Ureter (tissue), 1 donor: ENCODE measurements at regions not wholly inside any gene's neighbourhood (a gene's known extent, or its start where the extent isn't known, plus 50 kb on each side); places are given as distances from the start of the nearest gene placed in this dataset.
A peak's percentile ranks its signal among the peaks of the same experiment; 100 is the strongest.

ENCODE experiments used
- DNase-seq: peaks from one replicate; pipeline ENCODE4 v3.0.0-alpha.2; 2020; ENCODE audit warnings: low spot score
- donor health status: DM: yes; HTN: yes; CAD: no.

GRCh38 chr2:71891719-71892422, 255.8 kb downstream of the CYP26B1 start:
- no peak for DNase-seq

GRCh38 chr2:71891155-71891554, 256.5 kb downstream of the CYP26B1 start:
- DNase-seq, result no peak

DNA sequence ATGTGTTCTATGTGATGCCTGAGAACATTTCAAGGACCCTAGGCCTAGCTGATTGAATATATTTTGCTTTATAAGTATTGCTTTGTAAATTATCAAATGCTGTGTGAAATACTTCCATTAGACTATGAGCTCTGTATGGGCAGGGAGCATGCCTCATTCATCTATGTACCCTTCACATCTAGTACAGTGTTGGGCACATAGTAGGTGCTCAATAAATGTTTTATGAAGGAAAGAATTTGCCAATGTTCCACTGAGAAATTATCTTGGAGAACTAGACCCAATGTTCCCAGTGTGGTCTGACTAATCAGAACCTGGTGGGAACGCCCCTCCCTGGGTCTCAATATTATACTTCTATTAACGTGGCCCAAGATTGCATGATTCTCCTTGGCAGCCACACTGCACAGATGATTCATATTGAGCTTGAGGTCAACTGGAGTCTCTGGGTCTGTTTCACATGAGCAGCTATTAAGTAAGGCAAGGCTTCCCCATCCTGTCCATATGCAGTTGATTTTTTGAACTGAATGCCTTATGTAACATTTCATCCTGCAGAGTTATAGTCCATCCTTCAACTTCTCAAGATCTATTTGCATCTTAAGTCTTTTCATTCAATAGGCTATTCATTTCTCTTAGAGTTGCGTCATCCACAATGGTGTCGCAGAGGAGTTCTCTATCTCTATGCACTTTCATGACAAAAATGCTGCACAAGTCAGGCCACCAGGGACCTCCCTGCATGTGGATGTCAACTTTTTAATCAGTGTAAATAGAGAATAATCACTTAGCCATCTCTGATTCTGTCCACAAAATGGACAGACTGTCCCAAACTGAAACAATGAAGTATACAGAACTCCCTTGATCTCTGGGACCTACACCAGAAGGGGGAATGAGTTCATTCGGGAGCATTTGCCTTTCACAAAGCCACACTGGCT, 257.6 kb downstream of the CYP26B1 start:
- DNase-seq, result no peak

DNA sequence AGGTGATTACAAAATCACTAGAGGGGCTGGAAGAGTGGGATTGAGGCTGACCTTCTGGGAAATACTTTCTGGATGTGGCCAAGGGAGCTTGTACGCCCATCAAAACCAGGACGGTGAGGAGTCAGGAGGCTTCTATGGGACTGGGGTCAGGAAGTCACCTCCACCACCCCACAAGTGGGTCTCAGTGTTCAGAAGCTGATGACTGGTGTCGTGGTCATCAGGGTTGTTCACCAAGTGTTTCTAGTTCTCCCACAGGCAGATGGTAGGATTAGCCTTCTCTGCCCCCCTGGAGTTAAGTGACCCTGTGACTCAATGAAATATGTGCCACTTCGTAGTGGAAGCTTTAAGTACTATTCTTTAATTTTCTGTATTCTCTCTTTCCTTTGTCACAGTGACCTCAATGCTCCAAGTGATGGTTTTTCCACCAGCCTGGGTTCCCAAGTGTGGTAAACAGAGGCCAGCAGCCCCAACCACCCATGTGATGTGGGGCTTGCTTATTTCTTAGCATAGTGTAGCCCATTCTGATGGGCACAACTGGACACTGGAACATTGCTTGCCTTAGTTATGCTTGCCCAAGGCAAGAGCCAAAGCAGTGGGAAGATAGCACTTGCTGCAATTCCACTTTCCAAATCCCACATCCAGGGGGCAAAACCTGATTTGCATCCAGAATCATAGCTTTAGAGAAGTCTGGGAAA, 258.8 kb downstream of the CYP26B1 start:
- no peak for DNase-seq

GRCh38 chr2:71887196-71887595, 260.5 kb downstream of the CYP26B1 start:
- DNase-seq, result no peak

DNA sequence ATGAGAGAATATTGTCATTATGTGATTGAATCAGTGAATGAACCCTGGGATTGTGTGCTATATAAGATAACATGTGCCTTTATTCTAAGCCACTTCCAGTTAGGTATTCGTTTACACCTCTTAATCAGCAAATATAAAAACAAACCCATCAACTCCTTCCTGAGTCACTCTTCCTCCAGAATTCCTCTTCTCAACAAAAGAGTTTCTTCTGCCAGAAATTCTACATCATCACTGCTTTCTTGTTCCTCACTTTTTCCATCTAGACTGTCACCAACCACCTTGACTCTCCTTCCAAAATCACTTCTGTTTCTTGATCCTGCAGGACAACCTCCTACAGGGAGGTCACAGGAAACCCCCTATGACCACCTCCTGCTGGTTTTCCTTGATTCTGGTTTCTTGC, 261.4 kb downstream of the CYP26B1 start:
- DNase-seq, result no peak

- DNase-seq, result peak; percentile 42
Measured at GRCh38 chr2:71884303-71885042, 263.2 kb downstream of the CYP26B1 start.

DNA sequence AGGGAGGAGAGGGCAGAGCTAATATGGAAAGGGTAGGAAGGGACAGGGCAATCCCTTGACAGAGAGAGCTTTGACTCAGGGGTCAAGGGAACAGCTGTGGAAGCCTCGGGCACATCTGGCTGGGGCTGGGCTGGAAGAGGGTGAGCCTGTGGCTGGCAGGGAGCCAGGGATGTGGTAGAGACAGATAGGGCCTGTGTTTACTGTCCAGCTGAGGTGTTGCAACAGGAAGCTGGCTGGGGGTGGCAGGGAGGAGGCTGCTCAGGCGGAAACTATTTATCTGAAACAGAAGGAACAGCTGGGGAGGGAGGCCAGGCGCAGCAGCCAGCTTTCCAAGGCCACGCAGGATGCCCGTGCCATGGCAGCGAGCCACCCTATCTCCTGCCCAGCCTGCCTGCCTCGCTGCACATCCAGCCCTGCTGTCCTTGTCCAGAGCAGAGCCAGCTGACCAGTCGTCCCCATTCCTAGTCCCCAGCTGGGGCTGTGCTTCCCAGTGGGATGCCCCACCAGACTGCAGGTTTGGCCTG, 264.7 kb downstream of the CYP26B1 start:
- peak; percentile 74 for DNase-seq

DNA sequence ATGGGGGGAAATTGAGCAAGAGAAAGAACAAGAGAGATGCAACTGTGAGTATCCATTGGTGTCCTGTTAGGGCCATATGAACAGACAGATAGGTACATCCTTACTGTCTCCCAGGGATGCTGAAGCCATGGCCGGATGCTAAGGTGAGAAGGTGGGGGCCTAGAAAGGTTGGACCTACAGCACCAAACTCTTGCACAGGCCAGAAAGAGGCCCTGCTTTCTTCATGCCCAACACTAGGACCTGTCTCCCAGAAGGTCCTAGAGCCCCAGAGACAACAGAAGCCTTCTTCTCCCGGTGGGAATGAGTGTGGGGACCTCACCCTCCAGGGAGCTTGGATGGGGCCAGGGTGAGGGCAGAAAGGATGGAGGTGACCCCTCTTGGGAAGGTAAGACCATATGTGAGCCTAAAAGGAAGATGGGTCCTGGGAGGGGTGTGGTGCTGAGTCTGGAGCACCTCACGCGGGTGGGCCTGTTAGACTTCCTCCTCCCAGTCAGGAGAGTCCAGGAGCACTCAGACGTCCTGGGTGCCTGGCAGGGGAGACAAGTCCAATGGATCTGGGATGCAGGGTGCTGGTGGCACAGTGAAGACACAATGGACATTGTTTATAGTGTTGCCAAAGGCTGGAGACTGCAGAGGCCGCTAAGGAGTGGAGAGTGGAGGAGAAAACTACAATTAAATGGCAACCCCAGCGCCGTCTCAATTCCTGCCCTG, 265.3 kb downstream of the CYP26B1 start:
- DNase-seq, result no peak

DNA sequence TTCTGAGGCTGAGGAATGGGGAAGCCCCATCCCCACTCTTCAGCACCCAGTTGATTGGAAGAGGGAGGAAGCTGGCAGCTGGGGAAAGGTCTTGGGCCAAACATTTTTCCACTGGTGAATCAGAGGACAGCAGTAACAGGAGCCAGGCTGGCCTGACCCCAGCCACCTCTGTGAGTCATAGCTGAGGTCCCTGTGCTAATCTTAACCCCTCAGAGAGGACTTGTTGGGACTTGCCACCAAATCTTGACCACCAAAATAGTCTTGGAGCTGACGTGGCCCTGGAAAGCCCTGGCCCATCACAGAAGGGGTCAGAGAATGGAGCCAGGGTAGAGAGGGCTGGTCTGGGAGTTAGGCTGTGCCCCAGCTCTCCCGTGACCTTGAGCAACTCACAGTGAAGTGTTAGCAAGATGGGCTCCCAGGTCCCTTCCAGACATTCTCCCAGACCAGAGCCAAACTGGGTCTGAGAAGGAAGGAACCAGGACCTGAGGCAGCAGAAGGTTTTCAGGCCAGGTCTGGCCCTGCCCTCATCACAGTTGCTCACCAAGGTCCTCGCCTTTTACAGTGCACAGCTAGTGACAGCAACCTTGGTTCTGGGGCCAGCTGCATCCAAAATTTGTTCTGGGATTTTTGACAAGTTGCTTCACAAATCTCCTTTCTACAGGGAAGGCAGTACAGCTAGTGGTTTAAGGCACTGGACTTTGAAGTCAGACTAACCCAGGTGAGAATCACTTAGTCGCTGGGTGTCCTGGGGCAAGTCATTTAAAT, 266.6 kb downstream of the CYP26B1 start:
- no peak for DNase-seq

DNA sequence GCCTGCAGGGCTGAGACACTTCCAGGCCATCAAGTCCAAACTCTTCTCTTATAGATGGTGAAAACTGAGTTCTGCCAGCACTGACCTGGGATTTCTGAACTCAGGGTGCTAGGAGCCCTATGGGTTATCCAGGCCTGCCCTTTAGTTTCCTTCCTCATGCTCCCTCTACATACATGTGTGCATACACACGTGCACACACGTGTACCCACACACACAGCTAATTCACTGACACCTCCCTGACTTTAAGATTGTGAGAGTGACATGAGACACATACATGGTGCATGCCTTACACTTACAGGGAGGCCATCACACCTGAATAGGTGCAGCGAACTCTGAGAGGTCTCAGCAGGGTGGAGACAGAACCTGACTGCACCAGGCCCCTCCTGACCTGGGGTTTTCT, 267.4 kb downstream of the CYP26B1 start:
- DNase-seq, result no peak

DNA sequence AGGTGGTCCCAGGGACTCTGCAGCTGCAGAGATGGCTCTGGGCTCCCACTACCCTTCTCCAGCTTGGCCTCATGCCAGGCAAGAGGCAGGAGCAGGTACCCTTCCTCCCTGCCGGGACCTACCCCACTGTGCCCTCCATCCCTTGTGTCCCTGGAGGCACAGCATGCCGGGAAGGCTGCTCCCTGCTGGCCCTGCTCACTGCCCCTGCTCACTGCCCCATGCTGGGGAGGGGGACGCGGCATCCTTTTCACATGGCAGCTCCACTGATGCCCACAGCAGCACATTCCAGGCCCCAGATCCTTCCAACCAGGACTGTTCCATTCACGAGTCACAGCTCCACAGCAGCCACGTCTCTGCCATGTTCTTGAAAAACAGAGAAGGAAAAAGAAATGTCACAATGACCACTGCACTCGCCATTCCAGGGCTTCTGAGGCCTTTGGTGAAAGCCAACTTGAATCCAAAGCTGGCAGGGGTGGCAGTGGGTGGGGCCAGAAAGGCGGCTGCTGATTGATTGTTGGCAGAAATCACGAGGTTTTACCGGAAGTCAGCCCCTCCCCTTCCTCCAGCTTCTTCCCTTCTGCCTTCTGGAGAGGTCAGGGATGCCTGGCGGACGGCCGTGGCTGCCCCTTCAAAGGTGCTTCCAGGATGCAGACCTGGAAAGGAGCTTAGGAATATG, 268.0 kb downstream of the CYP26B1 start:
- DNase-seq, result no peak

- DNase-seq, result no peak
Measured at GRCh38 chr2:71878626-71879508, 268.8 kb downstream of the CYP26B1 start.

GRCh38 chr2:71877636-71878035, 270.0 kb downstream of the CYP26B1 start:
- no peak for DNase-seq

- no peak for DNase-seq
Measured at GRCh38 chr2:71876542-71877451, 270.9 kb downstream of the CYP26B1 start.

DNA sequence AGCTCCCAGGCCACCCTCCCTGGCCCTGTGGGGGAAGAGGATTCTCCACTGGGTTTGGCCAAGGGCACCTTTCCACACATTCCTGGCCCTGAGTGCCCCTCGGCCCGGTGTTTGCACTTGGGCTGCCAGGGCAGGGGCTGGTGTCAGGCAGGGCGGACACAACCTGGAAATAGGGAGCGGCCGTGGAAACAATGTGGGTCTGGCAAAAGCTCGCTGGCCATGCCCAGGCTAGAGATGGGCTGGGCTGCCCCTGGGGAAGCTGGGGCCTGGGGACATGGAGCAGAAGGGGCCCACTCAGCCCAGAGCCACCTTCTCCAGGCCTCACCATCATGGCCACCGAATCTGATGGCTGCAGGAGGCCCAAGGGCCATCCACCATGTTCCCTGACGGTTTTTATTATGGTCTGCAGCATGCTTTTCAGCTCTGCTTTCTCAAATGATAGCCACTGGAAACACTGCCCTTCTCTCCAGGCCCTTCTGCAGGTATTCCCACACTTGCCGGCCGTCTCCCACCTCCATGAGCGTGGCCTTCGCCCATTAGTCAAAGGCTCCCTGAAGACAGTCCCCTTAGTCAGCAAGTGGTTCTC, 275.1 kb downstream of the CYP26B1 start:
- no peak for DNase-seq

- no peak for DNase-seq
Measured at GRCh38 chr2:71865391-71865965, 282.2 kb downstream of the CYP26B1 start.
